ENCODE measurements at regions not wholly inside any gene's neighbourhood (a gene's known extent, or its start where the extent isn't known, plus 50 kb on each side); places are given as distances from the start of the nearest gene placed in this dataset.

DNA sequence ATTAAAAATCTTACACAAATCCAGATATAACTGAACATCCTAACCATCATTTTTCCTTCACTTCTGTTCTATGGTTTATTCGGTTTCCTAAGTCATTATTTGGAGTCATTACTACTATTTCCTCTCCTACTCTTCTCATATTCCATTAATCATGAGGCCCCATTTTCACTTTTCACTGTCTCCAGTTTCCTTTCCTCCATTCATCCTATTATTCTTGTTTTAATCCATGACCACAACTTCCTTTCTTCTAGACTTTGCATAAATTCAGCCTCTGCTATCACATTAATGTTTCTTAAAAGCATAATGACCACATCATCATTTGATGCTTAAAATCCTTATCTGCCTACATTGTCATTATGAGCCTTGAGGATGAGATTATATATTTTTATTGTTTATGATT lies 555.0 kb upstream of the NDST4 start:
- Mint-ChIP-seq H3K27me3 (no peaks in the 10 kb centered on the region), H3K4me1 (no peaks in the 10 kb centered on the region), H3K9me3 (peaks cover 0 to 3% (median 0%) of the 10 kb centered on the region in 9 donors), H3K4me3 (no peak overlapping the region), H3K36me3 (no peaks in the 10 kb centered on the region), H3K27ac (no peak overlapping the region)
- DNase-seq (no peak), ATAC-seq (no peak)
- POLR2A ChIA-PET, result no interaction called here

DNA sequence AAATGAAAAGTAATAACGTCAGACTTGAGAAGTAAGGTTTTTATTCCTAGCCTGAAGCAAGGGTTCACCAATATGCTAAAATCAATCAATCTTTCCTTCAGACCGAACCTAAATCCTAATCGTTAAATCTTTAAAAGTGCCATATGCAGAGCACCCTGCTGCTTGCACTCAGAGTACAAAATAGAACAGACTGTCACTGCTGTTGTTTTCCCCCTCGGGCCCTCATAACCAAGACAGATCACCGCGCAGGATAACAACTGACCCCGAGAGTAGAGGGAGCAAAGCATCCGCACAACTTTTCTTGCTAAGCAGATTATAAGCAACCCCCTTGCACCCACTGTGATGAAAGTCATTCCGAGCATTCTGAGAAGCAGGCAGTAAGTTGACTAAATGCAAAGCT lies 550.9 kb upstream of the NDST4 start:
- Mint-ChIP-seq H3K4me1 (no peaks in the 10 kb centered on the region), H3K27ac (no peak overlapping the region)
- DNase-seq, result no peak

DNA sequence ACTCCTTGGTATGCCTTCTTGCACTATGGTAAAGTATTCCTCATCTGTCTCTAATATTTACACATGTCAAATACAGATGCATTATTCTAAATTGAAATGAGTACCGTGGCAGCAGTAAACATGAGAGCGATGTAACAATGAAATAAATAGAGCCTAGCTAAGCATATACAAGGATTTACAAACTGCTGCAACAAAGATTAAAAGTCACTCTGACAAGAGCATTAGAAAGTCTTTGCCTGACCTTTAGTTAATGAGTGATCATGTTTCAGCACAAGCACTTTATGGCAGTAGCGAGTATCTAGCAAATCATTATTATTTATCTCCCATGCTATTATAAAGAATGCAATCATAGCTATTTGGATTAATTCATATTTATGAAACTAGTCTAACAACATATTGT lies 547.0 kb upstream of the NDST4 start:
- DNase-seq (no peak), ATAC-seq (no peak)
- no peak overlapping the region for H3K27ac Mint-ChIP-seq
- peaks cover 0 to 6% (median 0%) of the 10 kb centered on the region in 9 donors for H3K9me3 Mint-ChIP-seq
- H3K36me3 Mint-ChIP-seq, result no peaks in the 10 kb centered on the region
- no peaks in the 10 kb centered on the region for H3K4me1 Mint-ChIP-seq
- no peak overlapping the region for H3K4me3 Mint-ChIP-seq
- H3K27me3 Mint-ChIP-seq, result no peaks in the 10 kb centered on the region
- POLR2A ChIA-PET, result no interaction called here

More for the DNA sequence above, 550.9 kb upstream of the NDST4 start:
- POLR2A ChIA-PET, result no interaction called here
- Mint-ChIP-seq H3K9me3 (peaks cover 0 to under 1% (median 0%) of the 10 kb centered on the region in 9 donors), H3K36me3 (no peaks in the 10 kb centered on the region), H3K4me3 (no peak overlapping the region), H3K27me3 (no peaks in the 10 kb centered on the region)
- ATAC-seq, result no peak

DNA sequence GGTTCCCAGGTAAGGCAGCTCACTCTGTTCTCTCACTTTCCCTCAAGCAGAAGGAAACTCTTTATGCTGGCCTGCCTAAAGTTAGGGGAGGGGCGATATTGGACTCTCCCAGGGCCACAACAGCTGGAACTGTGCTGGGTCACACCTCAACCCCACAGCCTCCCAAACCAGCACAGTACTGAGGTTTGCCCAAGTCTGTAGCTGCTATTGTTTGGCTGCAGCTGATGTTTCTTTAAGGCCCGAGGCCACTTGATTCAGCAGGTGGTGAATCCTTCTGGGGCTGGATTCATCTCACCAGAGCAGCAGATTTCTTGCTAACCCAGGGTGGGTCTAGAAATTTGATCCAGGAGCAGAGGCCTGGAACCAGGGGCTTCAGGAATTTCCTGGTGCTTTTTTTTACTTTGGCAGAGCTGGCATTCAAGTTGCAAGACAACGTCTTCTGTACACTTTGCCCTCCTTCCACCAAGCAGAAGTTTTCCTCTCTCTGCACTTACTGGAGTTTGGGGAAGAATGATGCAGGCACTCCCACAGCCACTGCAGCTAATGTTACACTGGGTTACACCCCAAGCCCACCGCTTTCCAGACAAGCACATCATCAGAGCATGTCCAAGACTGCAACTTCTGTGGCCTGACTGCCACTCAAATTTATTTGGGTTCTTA lies 544.7 kb upstream of the NDST4 start:
- Mint-ChIP-seq H3K4me3 (no peak overlapping the region), H3K9me3 (peaks cover 0 to 15% (median 3%) of the 10 kb centered on the region in 9 donors), H3K4me1 (no peaks in the 10 kb centered on the region), H3K36me3 (no peaks in the 10 kb centered on the region), H3K27me3 (no peaks in the 10 kb centered on the region), H3K27ac (no peak overlapping the region)
- no peak for ATAC-seq
- no peak for DNase-seq
- POLR2A ChIA-PET, result no interaction called here

DNA sequence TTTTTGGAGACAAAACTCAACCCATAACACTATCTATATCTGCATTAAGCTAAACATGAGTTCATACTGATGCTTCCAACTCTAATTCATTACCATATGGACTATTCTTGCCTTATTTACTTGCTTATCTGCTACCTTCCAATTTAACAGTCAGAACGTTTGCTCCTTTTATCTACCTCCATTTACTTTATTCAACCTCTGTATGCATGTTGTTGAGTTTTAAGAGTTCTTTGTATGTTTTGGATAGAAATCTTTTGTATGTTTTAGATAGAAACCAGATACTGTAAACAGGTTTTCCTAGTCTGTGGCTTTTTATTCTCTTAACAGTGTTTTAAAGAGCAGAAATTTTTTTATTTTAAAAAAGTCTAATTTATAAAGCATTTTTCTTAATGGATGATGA lies 542.2 kb upstream of the NDST4 start:
- POLR2A ChIA-PET, result no interaction called here

DNA sequence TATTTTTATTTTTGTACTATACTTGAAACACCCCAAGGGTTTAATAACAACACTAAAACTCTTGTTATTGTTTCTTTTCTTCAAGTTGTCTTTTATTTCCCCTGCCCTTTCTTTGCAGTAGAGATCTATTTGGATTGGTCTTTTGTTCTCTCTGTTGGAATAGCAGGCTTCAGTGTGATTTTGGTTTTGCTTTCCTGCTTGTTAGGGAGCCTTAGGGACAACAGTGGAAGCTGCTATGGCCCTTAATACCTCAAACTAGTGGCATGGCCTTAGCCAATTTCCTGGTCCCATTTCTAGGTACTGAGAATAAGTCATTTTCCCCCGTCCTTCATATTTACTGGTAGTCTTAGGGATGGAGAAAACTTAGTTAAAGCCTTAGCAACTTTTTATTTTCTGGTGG lies 535.4 kb upstream of the NDST4 start:
- no peak for ATAC-seq
- Mint-ChIP-seq H3K27me3 (no peaks in the 10 kb centered on the region), H3K9me3 (peaks cover 0 to 14% (median under 1%) of the 10 kb centered on the region in 9 donors), H3K4me1 (no peaks in the 10 kb centered on the region), H3K27ac (no peak overlapping the region), H3K36me3 (no peaks in the 10 kb centered on the region), H3K4me3 (no peak overlapping the region)
- POLR2A ChIA-PET, result no interaction called here
- DNase-seq, result no peak

More for the DNA sequence above, 542.2 kb upstream of the NDST4 start:
- ATAC-seq, result no peak
- no peaks in the 10 kb centered on the region for H3K36me3 Mint-ChIP-seq
- no peak for DNase-seq
- no peaks in the 10 kb centered on the region for H3K27me3 Mint-ChIP-seq
- peaks cover 0 to 15% (median 6%) of the 10 kb centered on the region in 9 donors for H3K9me3 Mint-ChIP-seq
- no peaks in the 10 kb centered on the region for H3K4me1 Mint-ChIP-seq
- H3K27ac Mint-ChIP-seq, result no peak overlapping the region
- H3K4me3 Mint-ChIP-seq, result no peak overlapping the region

DNA sequence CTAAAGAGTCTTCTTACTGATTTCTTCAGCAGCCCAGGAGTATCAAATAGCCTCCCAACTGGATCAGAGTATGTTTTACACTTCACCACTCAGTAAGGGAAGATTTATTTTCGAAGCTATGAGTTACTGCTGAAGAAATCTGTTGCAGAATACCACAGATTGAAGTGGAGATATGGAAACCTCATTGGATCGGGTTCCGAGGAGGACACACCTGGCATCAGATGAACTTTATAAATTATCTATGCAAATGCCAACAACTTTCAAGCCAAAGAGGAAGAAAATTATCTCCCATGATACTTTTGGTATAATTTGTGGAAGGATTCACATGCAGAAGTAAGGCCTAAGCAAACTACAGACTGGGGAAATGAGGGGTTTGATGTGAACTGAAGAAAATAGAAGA lies 515.9 kb upstream of the NDST4 start:
- Mint-ChIP-seq H3K4me3 (no peak overlapping the region), H3K4me1 (no peaks in the 10 kb centered on the region), H3K9me3 (peaks cover 0 to 10% (median 0%) of the 10 kb centered on the region in 9 donors), H3K27me3 (no peaks in the 10 kb centered on the region), H3K36me3 (no peaks in the 10 kb centered on the region), H3K27ac (no peak overlapping the region)
- DNase-seq, result no peak
- POLR2A ChIA-PET, result no interaction called here
- ATAC-seq, result no peak

DNA sequence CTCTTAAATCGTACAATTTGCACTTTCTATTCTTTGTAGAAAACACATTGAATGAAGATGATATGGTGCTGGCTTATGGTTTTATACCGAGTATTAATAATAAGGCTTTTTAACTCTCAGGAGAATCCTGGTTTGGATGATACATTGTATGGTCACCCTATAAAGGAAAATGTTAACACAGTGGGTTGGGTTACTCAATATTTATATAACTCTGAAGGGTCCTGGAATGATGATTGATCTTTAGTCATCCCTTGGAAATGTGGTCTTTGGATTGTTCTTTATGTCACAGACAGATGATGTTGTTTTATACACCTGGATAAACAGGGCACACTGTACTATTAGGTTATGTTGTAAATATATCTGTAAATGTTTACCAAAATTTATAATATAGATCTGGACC lies 496.2 kb upstream of the NDST4 start:
- DNase-seq (no peak), ATAC-seq (no peak)
- Mint-ChIP-seq H3K27me3 (no peaks in the 10 kb centered on the region), H3K27ac (peak overlapping the region in 1 of 10 donors; percentile 5), H3K9me3 (peaks cover 0 to 11% (median 0%) of the 10 kb centered on the region in 9 donors), H3K4me1 (no peaks in the 10 kb centered on the region), H3K4me3 (no peak overlapping the region), H3K36me3 (no peaks in the 10 kb centered on the region)
- POLR2A ChIA-PET, result no interaction called here

DNA sequence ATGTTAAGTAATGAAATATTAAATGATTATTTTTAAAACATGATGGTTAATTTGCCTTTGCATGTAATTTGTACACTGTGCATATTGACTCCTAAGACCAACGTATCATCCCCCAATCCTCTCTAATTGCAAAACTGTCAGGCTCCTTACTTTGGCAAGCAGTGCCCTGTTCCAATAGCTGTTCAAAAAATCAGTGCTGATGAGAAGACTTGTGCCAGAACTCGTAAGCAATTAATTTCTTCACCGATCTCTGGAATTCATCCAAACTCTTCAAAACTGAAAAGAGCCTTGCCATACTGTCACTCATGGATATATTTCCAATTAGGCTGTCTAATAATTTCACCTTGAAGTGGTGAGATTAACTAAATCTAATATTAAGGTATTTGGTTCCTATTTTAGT lies 493.9 kb upstream of the NDST4 start:
- Mint-ChIP-seq H3K4me3 (no peak overlapping the region), H3K36me3 (no peaks in the 10 kb centered on the region), H3K9me3 (peaks cover 0 to 11% (median 2%) of the 10 kb centered on the region in 9 donors), H3K4me1 (no peaks in the 10 kb centered on the region), H3K27me3 (no peaks in the 10 kb centered on the region), H3K27ac (no peak overlapping the region)
- ATAC-seq (no peak), DNase-seq (no peak)
- POLR2A ChIA-PET, result no interaction called here

DNA sequence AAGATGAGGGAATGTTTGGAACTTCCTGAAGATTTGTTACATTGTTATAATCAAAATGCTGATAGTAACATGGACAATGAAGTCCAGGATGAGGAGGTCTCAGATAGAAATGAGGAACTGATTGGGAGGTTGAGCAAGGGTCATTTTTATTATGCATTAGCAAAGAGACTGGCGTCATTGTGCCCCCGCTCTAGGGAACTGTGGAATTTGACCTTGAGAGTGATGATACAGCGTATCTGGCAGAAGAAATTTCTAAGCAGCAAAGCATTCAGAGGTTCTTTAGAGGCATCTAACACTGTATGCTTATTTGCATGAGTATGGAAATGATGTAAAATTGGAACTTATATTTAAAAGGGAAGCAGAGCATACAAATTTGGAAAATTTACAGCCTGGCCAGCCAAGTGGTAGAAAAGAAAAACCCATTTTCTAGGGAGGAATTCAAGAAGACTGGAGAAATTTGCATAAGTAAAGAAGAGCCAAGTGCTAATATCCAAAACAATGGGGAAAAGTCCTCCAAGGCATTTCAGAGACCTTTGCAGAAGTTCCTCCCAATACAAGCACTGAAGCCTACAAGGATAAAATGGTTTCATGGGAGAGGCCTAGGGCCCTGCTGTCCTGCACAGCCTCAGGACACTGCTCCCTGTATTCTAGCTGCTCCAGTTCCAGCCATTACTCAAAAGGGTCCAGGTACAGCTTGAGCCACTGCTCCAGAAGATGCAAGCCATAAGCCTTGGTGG lies 483.0 kb upstream of the NDST4 start:
- POLR2A ChIA-PET, result no interaction called here

DNA sequence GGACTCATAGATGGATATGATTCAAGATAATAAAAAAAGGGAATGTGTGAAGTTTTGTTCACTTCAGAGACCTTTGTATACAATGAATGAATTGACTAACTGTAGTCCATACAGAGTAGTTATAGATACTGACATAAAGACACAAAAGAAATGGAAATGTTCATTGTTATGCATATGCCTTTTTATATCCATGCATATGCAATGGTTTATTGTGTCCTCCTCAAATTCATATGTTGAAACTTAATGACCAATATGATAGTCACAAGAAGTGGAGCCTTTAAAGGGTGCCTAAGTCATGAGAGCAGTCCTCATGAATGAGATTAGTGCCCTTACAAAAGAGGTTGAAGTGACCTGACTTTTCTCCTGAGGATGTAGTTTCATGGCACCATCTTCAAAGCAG lies 467.5 kb upstream of the NDST4 start:
- peaks cover 0 to 17% (median 0%) of the 10 kb centered on the region in 9 donors for H3K9me3 Mint-ChIP-seq
- POLR2A ChIA-PET, result no interaction called here
- no peak overlapping the region for H3K4me3 Mint-ChIP-seq
- DNase-seq (no peak), ATAC-seq (no peak)
- no peaks in the 10 kb centered on the region for H3K27me3 Mint-ChIP-seq
- no peaks in the 10 kb centered on the region for H3K4me1 Mint-ChIP-seq
- no peaks in the 10 kb centered on the region for H3K36me3 Mint-ChIP-seq
- no peak overlapping the region for H3K27ac Mint-ChIP-seq

More for the DNA sequence above, 483.0 kb upstream of the NDST4 start:
- no peaks in the 10 kb centered on the region for H3K27me3 Mint-ChIP-seq
- H3K27ac Mint-ChIP-seq, result no peak overlapping the region
- H3K4me3 Mint-ChIP-seq, result no peak overlapping the region
- DNase-seq (no peak), ATAC-seq (no peak)
- peaks cover 0 to 10% (median 4%) of the 10 kb centered on the region in 9 donors for H3K9me3 Mint-ChIP-seq
- H3K36me3 Mint-ChIP-seq, result no peaks in the 10 kb centered on the region
- H3K4me1 Mint-ChIP-seq, result no peaks in the 10 kb centered on the region

DNA sequence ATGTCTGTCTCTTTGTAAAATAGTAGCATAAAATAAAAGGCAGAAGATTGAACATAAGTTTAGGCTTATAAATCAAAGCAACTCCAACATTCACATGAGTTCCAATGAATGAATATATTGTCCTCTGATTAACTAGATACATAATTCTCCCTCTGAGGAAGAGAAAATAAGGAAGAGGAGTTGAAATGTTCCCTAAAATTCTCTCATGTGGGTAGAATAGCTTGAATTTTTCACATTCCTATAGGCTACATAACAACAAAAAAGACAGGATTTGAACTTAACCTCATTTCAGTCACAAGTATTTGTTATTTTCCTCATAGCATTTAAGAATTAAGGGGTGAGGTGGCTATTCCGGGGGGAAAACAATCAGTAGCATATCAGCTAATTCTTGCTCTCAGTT lies 462.4 kb upstream of the NDST4 start:
- peaks cover 0 to 4% (median 0%) of the 10 kb centered on the region in 3 donors for H3K36me3 Mint-ChIP-seq
- POLR2A ChIA-PET, result no interaction called here
- H3K27ac Mint-ChIP-seq, result no peak overlapping the region
- H3K4me1 Mint-ChIP-seq, result no peaks in the 10 kb centered on the region
- no peak overlapping the region for H3K4me3 Mint-ChIP-seq
- no peaks in the 10 kb centered on the region for H3K27me3 Mint-ChIP-seq
- ATAC-seq (no peak), DNase-seq (no peak)
- peaks cover 3 to 16% (median 9%) of the 10 kb centered on the region in 9 donors for H3K9me3 Mint-ChIP-seq

DNA sequence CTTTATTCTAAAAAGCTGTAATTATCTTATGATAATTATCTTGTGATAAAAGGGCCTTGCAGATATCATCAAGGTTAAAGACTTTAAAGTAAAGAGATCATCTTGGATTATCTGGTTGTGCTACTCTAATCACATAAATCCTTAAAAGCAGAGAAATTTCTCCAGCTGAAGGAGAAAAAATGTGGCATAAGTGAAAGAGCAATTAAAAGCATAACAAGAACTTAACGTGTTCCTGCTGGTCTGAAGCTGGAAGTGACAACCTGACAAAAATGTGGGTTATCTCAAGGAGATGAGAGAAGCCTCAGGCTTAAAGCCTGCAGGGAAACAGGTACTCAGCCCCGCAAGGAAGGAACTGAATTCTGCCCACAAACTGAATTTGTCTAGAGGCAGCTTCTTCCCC lies 449.1 kb upstream of the NDST4 start:
- H3K4me1 Mint-ChIP-seq, result no peaks in the 10 kb centered on the region

DNA sequence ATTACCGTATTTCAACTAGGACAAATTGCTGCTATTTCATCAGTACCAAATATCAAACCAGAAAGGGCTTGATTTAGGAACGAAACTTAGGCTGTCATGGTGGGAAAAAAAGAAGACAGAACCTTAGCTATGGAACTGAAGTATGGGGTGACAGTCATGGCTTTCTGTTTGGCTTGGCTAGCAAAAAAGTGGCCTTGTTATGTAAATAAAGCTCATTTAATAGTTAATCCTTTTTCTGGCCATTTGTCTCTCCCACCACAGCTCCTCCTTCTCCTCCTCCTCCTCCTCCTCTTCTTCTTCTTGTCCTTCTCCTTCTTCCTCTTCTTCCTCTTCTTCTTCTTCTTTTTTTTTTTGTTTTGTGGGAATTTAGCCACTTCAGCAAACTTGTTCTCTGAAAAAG lies 434.7 kb upstream of the NDST4 start:
- DNase-seq (no peak), ATAC-seq (no peak)
- no peak overlapping the region for H3K4me3 Mint-ChIP-seq
- POLR2A ChIA-PET, result no interaction called here
- peaks cover 0 to 14% (median 0%) of the 10 kb centered on the region in 9 donors for H3K9me3 Mint-ChIP-seq
- H3K4me1 Mint-ChIP-seq, result no peaks in the 10 kb centered on the region
- no peak overlapping the region for H3K27ac Mint-ChIP-seq
- H3K27me3 Mint-ChIP-seq, result no peaks in the 10 kb centered on the region
- no peaks in the 10 kb centered on the region for H3K36me3 Mint-ChIP-seq

More for the DNA sequence above, 449.1 kb upstream of the NDST4 start:
- POLR2A ChIA-PET, result no interaction called here
- no peak overlapping the region for H3K4me3 Mint-ChIP-seq
- H3K27ac Mint-ChIP-seq, result no peak overlapping the region
- DNase-seq, result no peak
- no peaks in the 10 kb centered on the region for H3K36me3 Mint-ChIP-seq
- ATAC-seq, result no peak
- H3K9me3 Mint-ChIP-seq, result peaks cover 0 to 6% (median 0%) of the 10 kb centered on the region in 9 donors
- H3K27me3 Mint-ChIP-seq, result no peaks in the 10 kb centered on the region

Measured in naive thymus-derived CD8-positive, alpha-beta T cell (primary cell).